WTC11 (cell line): ENCODE measurements at regions not wholly inside any gene's neighbourhood (a gene's known extent, or its start where the extent isn't known, plus 50 kb on each side); places are given as distances from the start of the nearest gene placed in this dataset.

Experiments used
- CBFB ChIP-seq: sonication (generic); formaldehyde crosslinking; IDR thresholded peaks from 2 replicates; pipeline ENCODE4 v1.8.1; 2022; ENCODE audit warnings: mild to moderate bottlenecking, low read depth, missing genetic modification reagents
- CTCF ChIP-seq: fragments of 200-600 bp; IDR thresholded peaks from 2 replicates; pipeline ENCODE4 v1.8.0; 2022; ENCODE audit warnings: antibody characterized with exemption
- KAT7 ChIP-seq: sonication (generic); formaldehyde crosslinking; IDR thresholded peaks from 2 replicates; pipeline ENCODE4 v1.8.1; 2023; ENCODE audit warnings: missing genetic modification reagents, mild to moderate bottlenecking, borderline replicate concordance
- ZNF232 ChIP-seq: sonication (generic); formaldehyde crosslinking; IDR thresholded peaks from 2 replicates; pipeline ENCODE4 v1.8.0; 2022; ENCODE audit warnings: mild to moderate bottlenecking, missing genetic modification reagents
- ZNF423 ChIP-seq: fragments of 250-450 bp; sonication (Bioruptor Pico); IDR thresholded peaks from 2 replicates; pipeline ENCODE4 v2.1.2; 2022; ENCODE audit warnings: mild to moderate bottlenecking, moderate library complexity

- no peak for TF ChIP-seq ZNF232 (CRISPR knock-in tag)
- no peak for TF ChIP-seq CTCF
- no peak for TF ChIP-seq KAT7 (CRISPR knock-in tag)
- TF ChIP-seq CBFB = no peak
- no peak for TF ChIP-seq ZNF423
Measured at GRCh38 chr4:187908079-187908561, 87.5 kb upstream of the ZFP42 start.
